ENCODE measurements at regions not wholly inside any gene's neighbourhood (a gene's known extent, or its start where the extent isn't known, plus 50 kb on each side); places are given as distances from the start of the nearest gene placed in this dataset.
A peak's percentile ranks its signal among the peaks of the same experiment; 100 is the strongest.

DNA sequence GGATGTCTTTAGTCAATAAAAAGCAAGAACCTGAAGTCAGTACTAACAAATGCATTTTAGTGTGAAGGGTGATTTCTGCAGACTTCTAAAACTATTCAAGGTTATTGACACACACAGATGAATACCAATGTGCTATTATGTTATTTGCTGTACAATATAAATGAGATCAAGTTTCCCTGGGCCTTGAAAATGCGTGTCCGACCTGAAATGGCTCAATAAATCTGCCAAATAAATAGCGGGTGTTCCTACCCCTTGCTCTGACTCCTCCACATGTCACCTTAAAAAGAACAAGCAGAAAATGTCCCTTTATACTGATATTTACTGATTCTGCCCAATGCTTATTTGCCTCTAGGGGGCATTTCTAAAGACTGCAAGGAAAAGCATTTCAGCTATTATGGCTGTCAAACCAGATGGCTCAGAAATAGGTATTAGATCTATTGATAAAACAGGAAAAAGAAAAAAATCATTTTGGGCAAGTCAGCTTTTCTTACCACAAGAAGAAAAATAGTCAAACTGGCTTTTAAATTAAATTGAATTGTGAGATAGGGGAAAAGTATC, 367.3 kb upstream of the KITLG start:
- TF ChIP-seq, protein P1, sequence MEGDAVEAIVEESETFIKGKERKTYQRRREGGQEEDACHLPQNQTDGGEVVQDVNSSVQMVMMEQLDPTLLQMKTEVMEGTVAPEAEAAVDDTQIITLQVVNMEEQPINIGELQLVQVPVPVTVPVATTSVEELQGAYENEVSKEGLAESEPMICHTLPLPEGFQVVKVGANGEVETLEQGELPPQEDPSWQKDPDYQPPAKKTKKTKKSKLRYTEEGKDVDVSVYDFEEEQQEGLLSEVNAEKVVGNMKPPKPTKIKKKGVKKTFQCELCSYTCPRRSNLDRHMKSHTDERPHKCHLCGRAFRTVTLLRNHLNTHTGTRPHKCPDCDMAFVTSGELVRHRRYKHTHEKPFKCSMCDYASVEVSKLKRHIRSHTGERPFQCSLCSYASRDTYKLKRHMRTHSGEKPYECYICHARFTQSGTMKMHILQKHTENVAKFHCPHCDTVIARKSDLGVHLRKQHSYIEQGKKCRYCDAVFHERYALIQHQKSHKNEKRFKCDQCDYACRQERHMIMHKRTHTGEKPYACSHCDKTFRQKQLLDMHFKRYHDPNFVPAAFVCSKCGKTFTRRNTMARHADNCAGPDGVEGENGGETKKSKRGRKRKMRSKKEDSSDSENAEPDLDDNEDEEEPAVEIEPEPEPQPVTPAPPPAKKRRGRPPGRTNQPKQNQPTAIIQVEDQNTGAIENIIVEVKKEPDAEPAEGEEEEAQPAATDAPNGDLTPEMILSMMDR (optimal IDR thresholded peaks at IDR 0.05 in 1 of 3, IDR thresholded peaks at IDR 0.05 in 1 of 3, conservative IDR thresholded peaks at IDR 0.05 in 1 of 3; ENCODE audit: extremely low read depth in 1 of 3, insufficient read depth in 2 of 3, low read length in 3 of 3) = peak in 1 of 3 experiments; percentile 20
- no peak for TF ChIP-seq EZH2 (IDR thresholded peaks at IDR 0.05; ENCODE audit: low read length)
